ENCODE measurements at regions not wholly inside any gene's neighbourhood (a gene's known extent, or its start where the extent isn't known, plus 50 kb on each side); places are given as distances from the start of the nearest gene placed in this dataset.

DNA sequence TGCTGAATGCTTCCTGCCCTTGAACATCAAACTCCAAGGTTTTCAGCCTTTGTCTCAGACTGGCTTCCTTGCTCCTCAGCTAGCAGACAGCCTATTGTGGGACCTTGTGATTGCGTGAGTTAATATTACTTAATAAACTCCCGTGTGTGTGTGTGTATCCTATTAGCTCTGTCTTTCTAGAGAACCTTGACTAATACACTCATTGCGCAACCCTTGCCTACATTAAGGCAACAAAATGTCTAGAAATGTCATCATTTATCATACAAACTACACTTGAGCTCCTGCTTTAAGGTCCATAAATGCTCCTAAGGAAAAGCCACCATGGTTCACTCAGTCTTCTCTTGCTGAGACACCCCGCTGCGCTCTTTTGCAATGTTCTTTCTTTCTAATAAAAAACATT is 2861.0 kb downstream of the PCDH9 start:
- TF ChIP-seq, protein P1, sequence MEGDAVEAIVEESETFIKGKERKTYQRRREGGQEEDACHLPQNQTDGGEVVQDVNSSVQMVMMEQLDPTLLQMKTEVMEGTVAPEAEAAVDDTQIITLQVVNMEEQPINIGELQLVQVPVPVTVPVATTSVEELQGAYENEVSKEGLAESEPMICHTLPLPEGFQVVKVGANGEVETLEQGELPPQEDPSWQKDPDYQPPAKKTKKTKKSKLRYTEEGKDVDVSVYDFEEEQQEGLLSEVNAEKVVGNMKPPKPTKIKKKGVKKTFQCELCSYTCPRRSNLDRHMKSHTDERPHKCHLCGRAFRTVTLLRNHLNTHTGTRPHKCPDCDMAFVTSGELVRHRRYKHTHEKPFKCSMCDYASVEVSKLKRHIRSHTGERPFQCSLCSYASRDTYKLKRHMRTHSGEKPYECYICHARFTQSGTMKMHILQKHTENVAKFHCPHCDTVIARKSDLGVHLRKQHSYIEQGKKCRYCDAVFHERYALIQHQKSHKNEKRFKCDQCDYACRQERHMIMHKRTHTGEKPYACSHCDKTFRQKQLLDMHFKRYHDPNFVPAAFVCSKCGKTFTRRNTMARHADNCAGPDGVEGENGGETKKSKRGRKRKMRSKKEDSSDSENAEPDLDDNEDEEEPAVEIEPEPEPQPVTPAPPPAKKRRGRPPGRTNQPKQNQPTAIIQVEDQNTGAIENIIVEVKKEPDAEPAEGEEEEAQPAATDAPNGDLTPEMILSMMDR (conservative IDR thresholded peaks at IDR 0.05; ENCODE audit: low read depth, low read length): no peak
- no peak for DNase-seq (ENCODE audit: low read depth)
- no peak overlapping the region for H3K4me3 ChIP-seq (ENCODE audit: low read depth, low read length)

DNA sequence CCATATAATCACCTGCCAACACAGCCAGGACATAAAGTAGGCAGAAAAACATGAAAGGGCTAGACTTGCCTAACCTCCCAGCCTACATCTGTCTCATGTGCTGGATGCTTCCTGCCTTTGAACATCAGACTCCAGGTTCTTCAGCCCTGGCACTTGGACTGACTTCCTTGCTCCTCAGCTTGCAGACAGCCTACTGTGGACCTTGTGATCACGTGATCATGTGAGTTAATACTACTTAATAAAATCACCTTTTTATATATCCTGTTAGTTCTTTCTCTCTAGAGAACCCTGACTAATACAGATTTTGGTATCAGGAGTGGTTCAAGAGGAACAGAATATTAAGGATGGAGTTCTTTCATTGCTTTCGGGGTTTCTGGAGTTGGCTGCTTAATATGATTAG is 2867.6 kb downstream of the PCDH9 start:
- TF ChIP-seq, protein P1 (conservative IDR thresholded peaks at IDR 0.05; ENCODE audit: low read depth, low read length): no peak
- DNase-seq (ENCODE audit: low read depth): no peak
- H3K4me3 ChIP-seq (ENCODE audit: low read depth, low read length): no peak overlapping the region

DNA sequence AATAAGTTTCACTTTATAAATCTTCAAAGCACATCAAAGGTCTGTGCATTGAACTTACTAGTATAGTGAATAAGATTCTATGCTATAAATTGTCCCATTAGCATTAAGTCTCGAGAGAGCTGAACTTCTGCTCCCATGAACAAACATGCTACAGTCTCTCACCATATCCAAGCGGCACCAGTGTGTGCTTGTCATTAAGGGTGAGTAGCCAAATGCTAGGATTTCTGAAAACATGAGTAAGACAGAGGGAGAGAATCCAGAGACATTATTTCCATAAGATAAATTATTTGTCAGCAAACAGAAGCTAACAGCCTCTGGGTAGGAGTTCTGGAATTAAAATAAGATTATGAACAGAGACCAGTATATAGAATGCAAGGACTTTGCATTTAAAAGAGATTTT is 2882.5 kb downstream of the PCDH9 start:
- no peak overlapping the region for H3K4me3 ChIP-seq (ENCODE audit: low read depth, low read length)
- TF ChIP-seq, protein P1 (conservative IDR thresholded peaks at IDR 0.05; ENCODE audit: low read depth, low read length): no peak
- no peak for DNase-seq (ENCODE audit: low read depth)

DNA sequence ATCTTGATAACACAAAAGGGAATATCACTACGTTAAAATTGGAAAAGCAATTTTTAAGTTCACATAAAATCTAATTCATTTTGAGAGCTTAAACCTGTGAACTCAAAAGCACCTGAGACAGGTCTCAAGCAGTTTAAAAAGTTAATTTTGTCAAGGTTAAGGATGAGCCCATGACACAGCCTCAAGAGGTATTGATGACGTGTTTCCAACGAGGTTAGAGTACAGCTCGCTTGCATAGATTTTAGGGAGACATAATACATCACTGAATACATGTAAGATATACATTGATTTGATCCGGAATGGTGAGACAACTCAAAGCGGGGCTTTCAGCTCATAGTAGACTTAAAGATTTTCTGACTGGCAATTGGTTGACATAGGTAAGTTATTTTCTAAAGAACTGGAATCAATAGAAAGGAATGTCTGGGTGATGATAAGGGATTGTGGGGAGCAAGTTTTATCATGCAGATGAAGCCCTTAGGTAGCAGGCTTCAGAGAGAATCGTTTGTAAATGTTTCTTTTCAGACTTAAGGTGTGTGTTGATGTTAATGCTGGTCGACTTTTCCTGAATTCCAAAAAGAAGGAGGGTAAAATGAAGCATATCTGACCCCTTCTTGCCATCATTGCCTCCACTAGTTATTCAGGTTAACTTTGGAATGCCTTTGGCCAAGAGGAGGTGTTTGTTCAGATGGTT is 2890.6 kb downstream of the PCDH9 start:
- DNase-seq (ENCODE audit: low read depth): no peak
- TF ChIP-seq, protein P1 (conservative IDR thresholded peaks at IDR 0.05; ENCODE audit: low read depth, low read length): no peak
- no peak overlapping the region for H3K4me3 ChIP-seq (ENCODE audit: low read depth, low read length)

DNA sequence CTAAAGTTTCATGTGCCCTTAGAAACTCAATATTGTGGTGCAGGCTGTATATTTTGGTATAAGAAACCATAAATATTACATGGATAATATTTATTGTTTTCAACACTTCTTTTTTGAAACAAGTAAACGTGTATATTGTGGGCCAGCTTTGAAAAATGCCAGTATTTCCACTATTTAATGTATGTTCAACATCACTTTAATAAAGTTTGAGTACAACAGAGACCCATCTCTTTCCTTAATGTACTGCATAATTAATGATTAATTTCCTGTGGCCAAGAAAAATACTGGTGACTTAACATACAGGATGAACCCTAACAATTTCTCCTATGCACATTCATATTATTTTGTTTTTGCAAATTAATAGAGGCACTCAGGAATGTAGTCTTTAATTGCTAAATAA is 2891.5 kb downstream of the PCDH9 start:
- no peak overlapping the region for H3K4me3 ChIP-seq (ENCODE audit: low read depth, low read length)
- DNase-seq (ENCODE audit: low read depth): no peak
- TF ChIP-seq, protein P1 (conservative IDR thresholded peaks at IDR 0.05; ENCODE audit: low read depth, low read length): no peak

DNA sequence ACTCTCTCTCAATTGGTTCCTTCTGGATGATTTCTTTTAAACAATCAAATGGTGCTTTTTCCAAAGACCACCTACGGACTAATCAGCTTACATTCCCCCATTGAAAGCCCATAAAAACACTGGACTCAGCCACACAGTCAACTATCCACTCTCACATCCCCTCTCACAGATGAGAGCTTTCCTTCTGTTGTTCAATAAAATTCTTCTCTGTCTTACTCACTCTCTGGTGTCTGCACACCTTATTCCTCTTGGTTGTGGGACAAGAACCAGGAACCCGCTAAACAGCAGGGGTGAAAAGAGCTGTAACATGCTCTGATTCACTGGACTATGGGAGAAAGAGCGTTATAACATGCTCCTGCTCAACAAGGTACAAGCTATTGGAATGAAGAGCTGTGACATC is 2896.2 kb downstream of the PCDH9 start:
- TF ChIP-seq, protein P1 (conservative IDR thresholded peaks at IDR 0.05; ENCODE audit: low read depth, low read length): no peak
- H3K4me3 ChIP-seq (ENCODE audit: low read depth, low read length): no peak overlapping the region
- DNase-seq (ENCODE audit: low read depth): no peak

DNA sequence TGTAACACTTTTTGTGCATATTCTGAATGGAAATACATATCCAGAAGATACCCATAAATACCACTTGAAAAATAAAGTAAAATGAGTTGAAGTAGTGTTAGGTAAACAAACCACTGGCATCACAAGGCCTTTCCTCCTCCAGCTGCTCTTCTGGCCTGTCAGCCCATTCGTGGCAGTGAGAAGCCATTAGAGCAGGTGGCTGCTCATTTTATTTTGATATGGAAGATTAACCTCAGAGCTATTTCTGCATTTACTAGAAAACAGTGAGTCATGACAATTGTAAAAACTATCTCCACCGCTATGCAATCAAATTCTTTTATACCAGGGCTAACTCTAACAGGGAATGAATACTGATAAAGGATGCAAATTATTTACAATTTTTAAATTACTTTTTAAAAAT is 2898.1 kb downstream of the PCDH9 start:
- H3K4me3 ChIP-seq (ENCODE audit: low read depth, low read length): no peak overlapping the region
- TF ChIP-seq, protein P1 (conservative IDR thresholded peaks at IDR 0.05; ENCODE audit: low read depth, low read length): no peak
- no peak for DNase-seq (ENCODE audit: low read depth)
